SU-DHL-6 (cell line): ENCODE measurements at regions not wholly inside any gene's neighbourhood (a gene's known extent, or its start where the extent isn't known, plus 50 kb on each side); places are given as distances from the start of the nearest gene placed in this dataset.

ENCODE experiments used
- CTCF ChIP-seq: fragments of 200-600 bp; sonication (generic); IDR thresholded peaks from one replicate; pipeline ENCODE4 v1.5.1; 2017; ENCODE audit warnings: antibody characterized with exemption, mild to moderate bottlenecking, low read length, moderate library complexity; ENCODE audit not compliant: insufficient read depth, poor library complexity, severe bottlenecking
- EZH2phosphoT487 ChIP-seq: fragments of 200-600 bp; sonication (generic), shearing (Covaris generic); conservative IDR thresholded peaks from 2 replicates; pipeline ENCODE4 v1.6.1; 2018; ENCODE audit warnings: mild to moderate bottlenecking, antibody characterized with exemption, low read length, moderate library complexity, mixed read lengths

- TF ChIP-seq CTCF (no peak), EZH2phosphoT487 (no peak)
These were observed 559.9 kb upstream of the ID2 start for GRCh38 chr2:8121826-8122513.
